ENCODE measurements at regions not wholly inside any gene's neighbourhood (a gene's known extent, or its start where the extent isn't known, plus 50 kb on each side); places are given as distances from the start of the nearest gene placed in this dataset.

DNA sequence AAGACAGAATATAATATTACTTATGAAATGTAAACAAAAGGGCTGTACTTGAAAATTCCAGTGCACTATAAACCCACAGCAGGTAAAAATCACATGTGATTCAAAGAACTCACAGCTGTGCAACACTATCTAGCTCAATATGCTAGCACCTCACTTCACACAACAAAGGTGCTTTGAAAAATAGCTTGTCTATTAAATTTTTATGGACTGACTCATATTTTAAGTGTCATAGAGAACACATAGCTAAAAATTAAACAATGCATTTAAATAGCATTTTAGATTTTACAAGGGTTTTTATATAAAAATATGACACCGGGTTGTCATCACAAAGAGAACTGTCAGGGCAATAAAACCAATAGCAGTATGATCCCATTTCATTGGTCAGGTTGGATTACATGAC, 1390.5 kb upstream of the TENM4 start:
- TF ChIP-seq, protein P1, sequence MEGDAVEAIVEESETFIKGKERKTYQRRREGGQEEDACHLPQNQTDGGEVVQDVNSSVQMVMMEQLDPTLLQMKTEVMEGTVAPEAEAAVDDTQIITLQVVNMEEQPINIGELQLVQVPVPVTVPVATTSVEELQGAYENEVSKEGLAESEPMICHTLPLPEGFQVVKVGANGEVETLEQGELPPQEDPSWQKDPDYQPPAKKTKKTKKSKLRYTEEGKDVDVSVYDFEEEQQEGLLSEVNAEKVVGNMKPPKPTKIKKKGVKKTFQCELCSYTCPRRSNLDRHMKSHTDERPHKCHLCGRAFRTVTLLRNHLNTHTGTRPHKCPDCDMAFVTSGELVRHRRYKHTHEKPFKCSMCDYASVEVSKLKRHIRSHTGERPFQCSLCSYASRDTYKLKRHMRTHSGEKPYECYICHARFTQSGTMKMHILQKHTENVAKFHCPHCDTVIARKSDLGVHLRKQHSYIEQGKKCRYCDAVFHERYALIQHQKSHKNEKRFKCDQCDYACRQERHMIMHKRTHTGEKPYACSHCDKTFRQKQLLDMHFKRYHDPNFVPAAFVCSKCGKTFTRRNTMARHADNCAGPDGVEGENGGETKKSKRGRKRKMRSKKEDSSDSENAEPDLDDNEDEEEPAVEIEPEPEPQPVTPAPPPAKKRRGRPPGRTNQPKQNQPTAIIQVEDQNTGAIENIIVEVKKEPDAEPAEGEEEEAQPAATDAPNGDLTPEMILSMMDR (IDR thresholded peaks at IDR 0.05) = no peak
- no peak for TF ChIP-seq POLR2A (IDR thresholded peaks at IDR 0.05)

Measured in heart left ventricle (tissue), 13 donors.